ENCODE measurements at regions not wholly inside any gene's neighbourhood (a gene's known extent, or its start where the extent isn't known, plus 50 kb on each side); places are given as distances from the start of the nearest gene placed in this dataset.

DNA sequence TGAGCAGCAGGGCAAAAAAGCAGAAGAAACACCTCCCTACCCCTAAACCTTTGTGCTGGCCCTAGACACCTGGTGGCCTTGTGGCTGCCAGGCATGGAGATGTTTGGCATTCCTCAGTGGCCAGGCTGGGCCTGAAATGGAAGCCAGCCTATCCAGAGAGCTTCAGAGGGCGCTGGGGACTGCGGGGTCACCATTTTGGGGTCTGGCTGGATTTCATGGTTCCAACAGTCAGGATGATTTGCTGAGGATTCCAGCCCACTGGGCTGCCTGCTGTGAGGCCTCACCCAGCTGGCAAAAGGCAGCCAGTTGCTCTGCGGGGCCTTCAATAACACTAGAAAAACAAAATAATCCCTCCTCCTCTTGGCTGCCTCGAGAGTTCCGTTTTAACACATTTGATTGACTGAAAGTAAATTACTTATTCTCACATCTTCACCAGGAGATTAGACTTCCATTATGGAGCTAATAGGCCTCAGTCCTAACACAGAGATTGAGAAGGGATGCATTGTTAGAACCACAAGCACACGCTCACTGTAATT lies 154.1 kb downstream of the EN1 start:
- no peaks in the 10 kb centered on the region for H3K4me1 ChIP-seq (ENCODE audit: control insufficient read depth, insufficient read depth, low read length)
- no peaks in the 10 kb centered on the region for H3K27me3 ChIP-seq (ENCODE audit: control insufficient read depth, insufficient read depth, low read length)

DNA sequence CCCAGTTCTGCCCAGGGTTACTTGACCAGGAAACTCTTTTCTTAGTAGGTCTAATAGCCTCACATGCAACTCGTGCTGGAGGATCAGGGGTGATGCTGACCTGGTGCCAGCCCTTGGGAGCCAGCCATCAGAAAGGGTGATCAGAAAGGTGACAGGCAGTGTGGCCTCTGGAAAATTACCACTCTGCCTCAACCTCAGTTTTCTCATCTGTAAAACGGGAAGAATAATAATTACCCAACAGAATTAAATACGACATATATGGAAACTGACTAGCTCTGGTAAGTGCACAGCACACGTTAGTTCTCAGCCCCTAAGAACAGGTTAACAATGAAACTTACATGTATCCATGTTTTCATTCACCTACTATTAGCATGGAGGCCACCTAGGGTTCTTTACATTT lies 157.6 kb downstream of the EN1 start:
- no peaks in the 10 kb centered on the region for H3K9me3 ChIP-seq (ENCODE audit: control insufficient read depth, insufficient read depth, low read length)
- H3K4me3 ChIP-seq (ENCODE audit: low read depth, low read length), result no peak overlapping the region
- no peaks in the 10 kb centered on the region for H3K4me1 ChIP-seq (ENCODE audit: control insufficient read depth, insufficient read depth, low read length)
- H3K27me3 ChIP-seq (ENCODE audit: control insufficient read depth, insufficient read depth, low read length), result no peaks in the 10 kb centered on the region
- no peak overlapping the region for H3K9ac ChIP-seq (ENCODE audit: low read depth, low read length)
- no peaks in the 10 kb centered on the region for H3K36me3 ChIP-seq (ENCODE audit: control insufficient read depth, insufficient read depth, low read length)

More for the DNA sequence above, 154.1 kb downstream of the EN1 start:
- Histone ChIP-seq H3K36me3 (ENCODE audit: control insufficient read depth, insufficient read depth, low read length) (no peaks in the 10 kb centered on the region), H3K9ac (ENCODE audit: low read depth, low read length) (no peak overlapping the region), H3K9me3 (ENCODE audit: control insufficient read depth, insufficient read depth, low read length) (no peaks in the 10 kb centered on the region), H3K4me3 (ENCODE audit: low read depth, low read length) (no peak overlapping the region)

DNA sequence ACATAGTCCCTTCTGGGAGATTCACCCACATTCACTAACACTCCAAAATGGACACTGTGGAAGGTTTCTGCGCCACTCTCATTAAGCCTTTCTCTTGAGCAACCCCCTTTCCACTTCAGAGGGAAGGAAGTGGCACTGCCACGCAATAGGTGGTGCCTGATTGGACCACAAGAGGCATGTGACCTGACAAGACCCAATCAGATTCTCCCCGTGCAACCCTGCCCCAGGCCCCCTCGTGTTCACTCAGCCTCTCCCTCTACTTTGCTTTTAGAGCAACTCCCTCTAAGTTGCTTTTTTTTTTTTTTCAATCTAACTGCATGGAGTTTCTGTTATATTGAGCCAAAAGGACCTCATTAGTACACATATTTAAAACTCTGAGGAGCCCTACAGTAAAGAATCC lies 158.0 kb downstream of the EN1 start:
- Histone ChIP-seq H3K36me3 (ENCODE audit: control insufficient read depth, insufficient read depth, low read length) (no peaks in the 10 kb centered on the region), H3K9ac (ENCODE audit: low read depth, low read length) (no peak overlapping the region), H3K9me3 (ENCODE audit: control insufficient read depth, insufficient read depth, low read length) (no peaks in the 10 kb centered on the region), H3K4me3 (ENCODE audit: low read depth, low read length) (no peak overlapping the region), H3K4me1 (ENCODE audit: control insufficient read depth, insufficient read depth, low read length) (no peaks in the 10 kb centered on the region), H3K27me3 (ENCODE audit: control insufficient read depth, insufficient read depth, low read length) (no peaks in the 10 kb centered on the region)

DNA sequence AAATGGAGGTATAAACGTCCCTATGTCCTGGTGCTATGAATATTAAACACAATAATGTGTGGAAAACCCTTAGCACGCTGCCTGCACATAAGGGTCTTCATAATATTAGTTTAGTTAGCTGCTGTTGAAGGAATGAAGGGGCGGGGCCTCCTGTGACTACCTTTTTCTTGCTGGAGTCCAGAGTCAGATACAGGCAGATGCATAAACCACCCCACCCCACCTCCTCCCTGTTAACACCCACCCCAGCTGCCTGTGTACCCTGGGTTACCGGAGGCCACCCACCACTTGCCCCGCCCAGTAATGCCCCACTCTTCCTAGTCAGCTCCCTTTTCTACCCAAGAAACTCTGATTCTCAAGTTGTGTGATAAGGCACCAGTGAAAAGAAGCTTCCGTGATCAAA lies 158.4 kb downstream of the EN1 start:
- H3K9me3 ChIP-seq (ENCODE audit: control insufficient read depth, insufficient read depth, low read length), result no peaks in the 10 kb centered on the region

DNA sequence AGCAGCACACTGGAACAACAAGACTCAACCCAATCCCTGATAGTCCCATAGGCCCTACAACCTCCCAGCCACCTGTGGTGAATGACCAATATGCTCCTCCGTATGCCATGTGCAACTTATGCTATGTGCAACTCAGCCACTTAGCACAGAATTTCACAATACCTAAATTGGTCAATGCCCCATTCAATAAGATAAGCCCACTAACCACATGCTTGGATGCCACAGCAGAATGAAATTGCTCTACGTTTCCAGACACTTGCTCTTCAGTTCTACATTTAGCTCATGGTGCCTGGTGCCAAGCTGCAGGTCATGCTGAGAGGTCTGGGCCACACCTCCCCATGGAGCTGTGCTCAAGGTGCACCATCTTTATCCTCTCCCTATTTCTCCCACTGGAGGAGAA lies 159.8 kb downstream of the EN1 start:
- Histone ChIP-seq H3K4me3 (ENCODE audit: low read depth, low read length) (no peak overlapping the region), H3K36me3 (ENCODE audit: control insufficient read depth, insufficient read depth, low read length) (no peaks in the 10 kb centered on the region), H3K9me3 (ENCODE audit: control insufficient read depth, insufficient read depth, low read length) (no peaks in the 10 kb centered on the region), H3K27me3 (ENCODE audit: control insufficient read depth, insufficient read depth, low read length) (no peaks in the 10 kb centered on the region), H3K9ac (ENCODE audit: low read depth, low read length) (no peak overlapping the region), H3K4me1 (ENCODE audit: control insufficient read depth, insufficient read depth, low read length) (no peaks in the 10 kb centered on the region)

More for the DNA sequence above, 158.4 kb downstream of the EN1 start:
- Histone ChIP-seq H3K27me3 (ENCODE audit: control insufficient read depth, insufficient read depth, low read length) (no peaks in the 10 kb centered on the region), H3K4me3 (ENCODE audit: low read depth, low read length) (no peak overlapping the region), H3K9ac (ENCODE audit: low read depth, low read length) (no peak overlapping the region), H3K4me1 (ENCODE audit: control insufficient read depth, insufficient read depth, low read length) (no peaks in the 10 kb centered on the region), H3K36me3 (ENCODE audit: control insufficient read depth, insufficient read depth, low read length) (no peaks in the 10 kb centered on the region)

DNA sequence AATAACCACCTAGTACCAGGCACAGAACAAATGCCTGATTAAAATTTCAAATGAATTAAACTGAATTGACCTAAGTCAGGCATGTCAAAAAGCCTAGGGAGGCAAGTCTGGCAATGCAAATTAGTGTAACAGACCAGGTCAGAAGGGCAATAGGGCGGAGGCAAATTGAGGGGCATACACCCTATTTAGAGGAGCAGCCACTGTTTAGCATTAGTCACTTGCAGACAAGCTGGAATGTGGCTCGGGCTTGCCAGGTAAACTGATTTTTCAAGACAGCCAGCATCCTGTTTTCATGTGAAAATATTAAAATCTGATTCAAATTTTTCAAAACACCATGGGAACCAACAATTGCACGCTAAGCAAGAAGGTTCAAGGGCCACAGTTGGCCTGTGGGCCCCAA lies 160.3 kb downstream of the EN1 start:
- H3K36me3 ChIP-seq (ENCODE audit: control insufficient read depth, insufficient read depth, low read length), result no peaks in the 10 kb centered on the region
- no peak overlapping the region for H3K4me3 ChIP-seq (ENCODE audit: low read depth, low read length)
- H3K9me3 ChIP-seq (ENCODE audit: control insufficient read depth, insufficient read depth, low read length), result no peaks in the 10 kb centered on the region
- H3K9ac ChIP-seq (ENCODE audit: low read depth, low read length), result no peak overlapping the region
- H3K4me1 ChIP-seq (ENCODE audit: control insufficient read depth, insufficient read depth, low read length), result no peaks in the 10 kb centered on the region
- no peaks in the 10 kb centered on the region for H3K27me3 ChIP-seq (ENCODE audit: control insufficient read depth, insufficient read depth, low read length)

DNA sequence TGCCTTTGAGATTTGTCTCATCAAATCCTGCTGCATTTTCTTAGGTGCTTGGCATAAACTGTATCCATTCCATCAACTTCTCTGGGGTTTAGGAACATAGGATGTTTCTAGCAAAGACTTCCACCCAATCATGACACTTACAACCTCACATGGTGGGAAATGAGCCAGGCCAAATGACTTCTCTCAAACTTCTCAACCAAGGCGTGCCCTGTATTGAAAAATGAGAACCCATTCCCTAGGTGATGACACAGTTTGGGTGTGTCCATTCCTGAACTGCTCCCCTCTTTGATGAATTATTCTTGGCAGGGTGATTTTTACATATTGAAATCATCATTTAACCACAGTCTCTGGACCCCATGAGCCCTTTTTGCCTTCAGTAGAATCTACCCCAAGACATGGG lies 161.1 kb downstream of the EN1 start:
- Histone ChIP-seq H3K36me3 (ENCODE audit: control insufficient read depth, insufficient read depth, low read length) (no peaks in the 10 kb centered on the region), H3K4me3 (ENCODE audit: low read depth, low read length) (no peak overlapping the region), H3K27me3 (ENCODE audit: control insufficient read depth, insufficient read depth, low read length) (no peaks in the 10 kb centered on the region), H3K9ac (ENCODE audit: low read depth, low read length) (no peak overlapping the region), H3K4me1 (ENCODE audit: control insufficient read depth, insufficient read depth, low read length) (no peaks in the 10 kb centered on the region), H3K9me3 (ENCODE audit: control insufficient read depth, insufficient read depth, low read length) (no peaks in the 10 kb centered on the region)

DNA sequence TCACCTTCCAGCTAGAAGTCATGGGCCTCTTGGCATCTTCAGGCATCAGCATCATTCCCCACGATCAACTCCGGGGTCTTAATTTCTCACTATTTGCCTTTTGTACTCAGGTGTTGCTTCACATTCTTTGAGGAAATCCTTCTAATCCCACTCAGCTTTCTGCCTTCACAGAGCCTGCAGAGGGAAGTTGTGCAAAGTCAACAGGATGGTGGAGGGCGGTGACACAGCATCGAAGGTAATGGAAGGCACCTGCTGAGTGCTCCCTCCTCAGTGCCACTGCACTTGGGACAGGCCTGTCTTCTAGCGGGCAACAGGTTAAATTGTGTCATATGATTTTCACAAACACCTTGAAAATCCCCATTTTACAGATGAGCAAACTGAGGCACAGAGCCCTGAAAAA lies 164.0 kb downstream of the EN1 start:
- no peaks in the 10 kb centered on the region for H3K27me3 ChIP-seq (ENCODE audit: control insufficient read depth, insufficient read depth, low read length)
- no peaks in the 10 kb centered on the region for H3K4me1 ChIP-seq (ENCODE audit: control insufficient read depth, insufficient read depth, low read length)
- H3K9me3 ChIP-seq (ENCODE audit: control insufficient read depth, insufficient read depth, low read length), result no peaks in the 10 kb centered on the region
- H3K9ac ChIP-seq (ENCODE audit: low read depth, low read length), result no peak overlapping the region
- no peaks in the 10 kb centered on the region for H3K36me3 ChIP-seq (ENCODE audit: control insufficient read depth, insufficient read depth, low read length)
- H3K4me3 ChIP-seq (ENCODE audit: low read depth, low read length), result no peak overlapping the region

DNA sequence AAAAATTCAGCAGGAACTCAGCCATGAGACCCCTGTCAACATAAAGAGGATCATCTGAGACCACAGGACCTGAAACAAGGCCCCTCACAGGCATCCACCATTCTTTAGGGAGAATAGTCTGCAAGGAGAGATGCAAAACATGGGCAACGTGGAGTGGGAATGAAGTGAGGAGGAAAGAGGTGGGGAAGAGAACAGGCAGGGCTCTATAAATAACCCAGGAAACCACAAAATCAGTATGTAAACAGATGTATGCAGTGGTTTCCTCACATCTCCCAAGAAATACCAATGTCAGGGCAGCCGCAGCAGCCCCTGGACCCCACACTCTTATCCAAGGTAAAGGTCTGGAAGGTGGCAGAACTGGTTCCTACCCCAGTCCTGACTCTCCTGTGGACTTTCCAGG lies 168.5 kb downstream of the EN1 start:
- Histone ChIP-seq H3K36me3 (ENCODE audit: control insufficient read depth, insufficient read depth, low read length) (no peaks in the 10 kb centered on the region), H3K4me1 (ENCODE audit: control insufficient read depth, insufficient read depth, low read length) (no peaks in the 10 kb centered on the region), H3K9me3 (ENCODE audit: control insufficient read depth, insufficient read depth, low read length) (no peaks in the 10 kb centered on the region), H3K9ac (ENCODE audit: low read depth, low read length) (no peak overlapping the region), H3K4me3 (ENCODE audit: low read depth, low read length) (no peak overlapping the region), H3K27me3 (ENCODE audit: control insufficient read depth, insufficient read depth, low read length) (no peaks in the 10 kb centered on the region)

DNA sequence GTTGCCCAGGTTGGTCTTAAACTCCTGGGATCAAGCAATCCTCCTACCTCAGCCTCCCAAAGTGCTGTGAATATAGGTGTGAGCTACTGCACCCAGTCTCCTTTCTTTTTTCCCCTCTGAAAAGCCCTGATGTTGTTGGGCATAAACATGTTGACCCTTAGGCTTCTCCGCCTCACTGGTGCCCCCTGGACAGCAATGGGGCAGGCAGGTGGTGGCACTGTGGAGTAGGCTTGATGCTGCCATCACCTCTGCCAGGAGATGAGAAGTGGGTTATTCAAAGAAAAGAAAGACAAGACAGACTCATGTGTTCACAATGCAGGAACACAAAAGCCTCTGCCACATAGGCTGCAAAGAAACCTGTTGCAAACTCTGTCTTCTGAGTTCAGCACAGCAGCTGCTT lies 169.9 kb downstream of the EN1 start:
- H3K4me3 ChIP-seq (ENCODE audit: low read depth, low read length), result no peak overlapping the region
- H3K4me1 ChIP-seq (ENCODE audit: control insufficient read depth, insufficient read depth, low read length), result no peaks in the 10 kb centered on the region
- no peaks in the 10 kb centered on the region for H3K36me3 ChIP-seq (ENCODE audit: control insufficient read depth, insufficient read depth, low read length)
- H3K9ac ChIP-seq (ENCODE audit: low read depth, low read length), result no peak overlapping the region
- no peaks in the 10 kb centered on the region for H3K9me3 ChIP-seq (ENCODE audit: control insufficient read depth, insufficient read depth, low read length)
- no peaks in the 10 kb centered on the region for H3K27me3 ChIP-seq (ENCODE audit: control insufficient read depth, insufficient read depth, low read length)

DNA sequence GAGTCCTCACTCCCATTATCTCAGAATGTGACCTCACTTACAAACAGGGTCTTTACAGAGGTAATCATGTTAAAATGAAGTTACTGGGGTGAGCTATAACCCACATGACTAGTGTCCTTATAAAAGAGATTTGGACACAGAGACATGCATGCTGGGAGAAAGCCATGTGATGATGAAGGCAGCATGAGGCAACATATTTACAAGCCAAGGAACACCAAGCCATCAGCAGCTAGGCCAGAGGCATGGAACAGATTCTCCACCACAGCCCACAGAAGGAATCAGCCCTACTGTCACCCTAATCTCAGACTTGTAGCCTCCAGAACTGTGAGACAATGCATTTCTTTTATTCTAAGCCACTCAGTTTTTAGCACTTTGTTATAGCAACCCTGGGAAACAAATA lies 171.9 kb downstream of the EN1 start:
- no peaks in the 10 kb centered on the region for H3K36me3 ChIP-seq (ENCODE audit: control insufficient read depth, insufficient read depth, low read length)
- no peaks in the 10 kb centered on the region for H3K4me1 ChIP-seq (ENCODE audit: control insufficient read depth, insufficient read depth, low read length)
- no peak overlapping the region for H3K9ac ChIP-seq (ENCODE audit: low read depth, low read length)
- H3K9me3 ChIP-seq (ENCODE audit: control insufficient read depth, insufficient read depth, low read length), result no peaks in the 10 kb centered on the region
- no peak overlapping the region for H3K4me3 ChIP-seq (ENCODE audit: low read depth, low read length)
- H3K27me3 ChIP-seq (ENCODE audit: control insufficient read depth, insufficient read depth, low read length), result no peaks in the 10 kb centered on the region

DNA sequence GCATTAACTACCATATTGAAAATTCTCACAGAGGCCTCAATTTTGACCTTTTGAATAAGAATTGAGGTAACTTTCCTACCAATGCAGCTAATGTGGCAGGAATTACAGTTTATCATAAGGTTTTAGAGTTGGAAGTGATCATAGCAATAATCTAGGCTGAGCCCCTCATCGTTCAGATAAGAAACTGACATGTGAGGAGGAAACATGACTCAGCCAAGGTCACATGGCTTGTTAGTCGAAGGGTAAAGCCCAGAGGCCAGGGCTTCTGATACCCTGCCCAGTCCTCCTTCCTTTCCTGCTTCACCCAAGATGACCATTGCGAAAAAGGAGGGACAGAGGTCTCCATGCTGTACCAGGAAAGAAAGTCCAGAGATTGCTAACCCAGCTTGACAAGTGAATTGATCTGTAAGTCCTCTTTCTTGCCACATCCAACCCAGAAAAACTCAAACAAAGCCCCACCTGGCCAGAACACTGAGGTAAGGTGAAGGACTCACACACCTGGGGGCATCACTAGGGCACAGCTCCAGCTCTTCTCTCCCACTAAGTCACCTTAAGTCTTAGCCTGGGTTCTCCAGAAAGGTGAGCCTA lies 174.8 kb downstream of the EN1 start:
- H3K9ac ChIP-seq (ENCODE audit: low read depth, low read length), result no peak overlapping the region
- H3K27me3 ChIP-seq (ENCODE audit: control insufficient read depth, insufficient read depth, low read length), result no peaks in the 10 kb centered on the region
- H3K4me1 ChIP-seq (ENCODE audit: control insufficient read depth, insufficient read depth, low read length), result peaks cover 2% of the 10 kb centered on the region

More for the DNA sequence above, 174.8 kb downstream of the EN1 start:
- Histone ChIP-seq H3K4me3 (ENCODE audit: low read depth, low read length) (no peak overlapping the region), H3K36me3 (ENCODE audit: control insufficient read depth, insufficient read depth, low read length) (no peaks in the 10 kb centered on the region), H3K9me3 (ENCODE audit: control insufficient read depth, insufficient read depth, low read length) (no peaks in the 10 kb centered on the region)
